Activated naive CD8-positive, alpha-beta T cell (primary cell): ENCODE measurements at regions not wholly inside any gene's neighbourhood (a gene's known extent, or its start where the extent isn't known, plus 50 kb on each side); places are given as distances from the start of the nearest gene placed in this dataset.

Experiments used
- H3K27ac Mint-ChIP-seq: one replicate; pipeline ENCODE4 v1.8.0; 2021; ENCODE audit warnings: mixed read lengths
- H3K27me3 Mint-ChIP-seq: one replicate; pipeline ENCODE4 v1.8.0; 2021; ENCODE audit warnings: mixed read lengths
- H3K36me3 Mint-ChIP-seq: one replicate; pipeline ENCODE4 v1.8.0; 2021; ENCODE audit warnings: mixed read lengths
- H3K4me1 Mint-ChIP-seq: one replicate; pipeline ENCODE4 v1.8.0; 2021; ENCODE audit warnings: low read depth, mixed read lengths
- H3K4me3 Mint-ChIP-seq: one replicate; pipeline ENCODE4 v1.8.0; 2021; ENCODE audit warnings: mild to moderate bottlenecking, mixed read lengths
- H3K9me3 Mint-ChIP-seq: one replicate; pipeline ENCODE4 v1.8.0; 2021; ENCODE audit warnings: low read depth, mixed read lengths

DNA sequence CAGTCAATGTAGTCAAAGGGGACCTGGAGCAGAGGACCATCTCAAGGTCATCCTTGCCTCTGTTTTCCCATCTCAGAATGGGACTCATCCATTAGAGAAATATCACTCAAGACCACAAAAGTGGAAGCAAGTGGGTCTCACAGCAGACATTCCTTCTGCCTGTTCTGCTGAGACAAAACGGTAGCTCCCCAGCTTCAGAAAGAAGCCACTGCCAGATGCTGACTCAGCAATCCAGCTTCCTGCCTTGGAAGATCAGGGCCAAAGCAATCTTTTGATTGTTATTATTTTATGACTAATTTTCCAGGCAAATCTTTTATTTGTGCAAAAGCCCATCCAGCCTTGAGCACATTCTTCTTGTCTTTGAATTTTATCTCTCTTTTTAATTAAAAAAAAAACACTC, 86.8 kb downstream of the CCT6B start:
- Mint-ChIP-seq H3K9me3 (peaks cover 8% of the 10 kb centered on the region), H3K4me1 (no peaks in the 10 kb centered on the region), H3K27ac (no peak overlapping the region), H3K36me3 (no peaks in the 10 kb centered on the region), H3K4me3 (no peak overlapping the region), H3K27me3 (peaks cover 1% of the 10 kb centered on the region)

DNA sequence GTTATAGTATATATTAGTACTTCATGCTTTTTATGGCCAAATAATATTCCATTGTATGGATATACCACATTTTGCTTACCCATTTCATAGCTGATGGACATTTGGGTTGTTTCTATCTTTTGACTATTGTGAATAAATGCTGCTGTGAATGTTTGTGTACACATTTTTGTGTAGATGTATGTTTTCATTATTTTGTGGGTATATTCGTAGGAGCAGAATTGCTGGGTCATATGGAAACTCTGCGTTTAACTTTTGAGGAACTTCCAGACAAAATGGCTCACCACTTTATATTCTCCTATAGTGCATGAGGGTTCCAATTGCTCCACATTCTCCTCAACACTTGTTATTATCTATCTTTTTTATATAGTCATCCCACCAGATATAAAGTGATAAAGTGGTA, 88.6 kb downstream of the CCT6B start:
- no peaks in the 10 kb centered on the region for H3K36me3 Mint-ChIP-seq
- no peak overlapping the region for H3K27ac Mint-ChIP-seq
- H3K4me3 Mint-ChIP-seq, result no peak overlapping the region
- peaks cover 2% of the 10 kb centered on the region for H3K4me1 Mint-ChIP-seq
- peaks cover 8% of the 10 kb centered on the region for H3K9me3 Mint-ChIP-seq
- H3K27me3 Mint-ChIP-seq, result peaks cover 1% of the 10 kb centered on the region

DNA sequence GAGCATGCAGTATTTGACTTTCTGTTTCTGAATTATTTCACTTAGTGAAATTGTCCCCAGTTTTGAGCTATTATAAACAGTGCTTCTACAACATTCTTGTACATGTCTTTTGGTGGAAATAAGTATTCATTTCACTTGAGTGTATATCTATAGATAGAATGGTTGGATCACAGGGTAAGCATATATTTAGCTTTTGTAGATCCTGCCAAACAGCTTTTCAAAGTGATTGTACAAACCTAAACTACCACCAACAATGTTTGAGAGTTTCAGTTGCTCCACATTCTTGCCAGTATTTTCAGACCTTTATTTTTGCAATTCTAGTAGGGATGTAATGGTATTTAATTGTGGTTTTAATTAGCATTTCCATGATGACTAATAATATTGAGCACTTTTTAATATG, 91.6 kb downstream of the CCT6B start:
- H3K4me1 Mint-ChIP-seq, result peaks cover 2% of the 10 kb centered on the region
- no peak overlapping the region for H3K4me3 Mint-ChIP-seq
- no peak overlapping the region for H3K27ac Mint-ChIP-seq
- H3K9me3 Mint-ChIP-seq, result peaks cover 8% of the 10 kb centered on the region
- H3K36me3 Mint-ChIP-seq, result no peaks in the 10 kb centered on the region
- peaks cover 1% of the 10 kb centered on the region for H3K27me3 Mint-ChIP-seq

DNA sequence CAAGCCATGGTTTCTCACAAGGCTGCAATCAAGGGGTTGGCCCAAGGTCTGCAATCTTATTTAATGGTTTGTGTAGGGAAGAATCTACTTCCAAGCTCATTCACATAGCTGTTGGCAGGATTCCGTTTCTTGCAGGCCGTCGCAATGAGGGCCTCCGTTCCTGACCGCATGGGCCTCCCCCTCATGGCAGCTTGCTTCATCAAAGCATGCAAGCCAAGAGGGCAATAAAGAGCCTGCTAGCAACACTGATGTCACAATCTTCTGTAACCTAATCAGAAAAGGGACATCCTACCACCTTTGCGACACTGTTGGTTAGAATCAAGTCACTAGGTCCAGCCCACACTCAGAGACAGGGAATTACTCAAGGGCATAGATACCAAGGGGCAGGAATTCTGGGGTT, 95.5 kb downstream of the CCT6B start:
- H3K4me1 Mint-ChIP-seq, result peaks cover 2% of the 10 kb centered on the region
- no peak overlapping the region for H3K4me3 Mint-ChIP-seq
- H3K27ac Mint-ChIP-seq, result no peak overlapping the region
- no peaks in the 10 kb centered on the region for H3K9me3 Mint-ChIP-seq
- no peaks in the 10 kb centered on the region for H3K36me3 Mint-ChIP-seq
- H3K27me3 Mint-ChIP-seq, result no peaks in the 10 kb centered on the region

DNA sequence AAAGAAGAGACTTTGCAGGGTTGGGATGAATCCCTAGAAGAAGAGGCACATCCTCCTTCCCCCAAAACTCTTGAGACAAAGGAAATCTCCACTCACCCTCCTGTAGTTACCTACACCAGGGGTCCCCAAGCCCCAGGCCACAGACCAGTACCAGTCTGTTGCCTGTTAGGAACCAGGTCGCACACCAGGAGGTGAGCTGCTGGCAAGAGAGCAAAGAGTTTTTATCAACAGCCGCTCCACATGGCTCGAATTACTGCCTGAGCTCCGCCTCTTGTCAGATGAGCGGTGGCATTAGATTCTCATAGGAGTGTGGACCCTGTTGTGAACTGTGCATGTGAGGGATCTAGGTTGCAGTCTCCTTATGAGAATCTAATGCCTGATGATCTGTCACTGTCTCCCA, 98.9 kb downstream of the CCT6B start:
- Mint-ChIP-seq H3K36me3 (no peaks in the 10 kb centered on the region), H3K9me3 (no peaks in the 10 kb centered on the region), H3K27ac (no peak overlapping the region), H3K4me1 (peaks cover 2% of the 10 kb centered on the region), H3K4me3 (no peak overlapping the region), H3K27me3 (peaks cover 2% of the 10 kb centered on the region)

DNA sequence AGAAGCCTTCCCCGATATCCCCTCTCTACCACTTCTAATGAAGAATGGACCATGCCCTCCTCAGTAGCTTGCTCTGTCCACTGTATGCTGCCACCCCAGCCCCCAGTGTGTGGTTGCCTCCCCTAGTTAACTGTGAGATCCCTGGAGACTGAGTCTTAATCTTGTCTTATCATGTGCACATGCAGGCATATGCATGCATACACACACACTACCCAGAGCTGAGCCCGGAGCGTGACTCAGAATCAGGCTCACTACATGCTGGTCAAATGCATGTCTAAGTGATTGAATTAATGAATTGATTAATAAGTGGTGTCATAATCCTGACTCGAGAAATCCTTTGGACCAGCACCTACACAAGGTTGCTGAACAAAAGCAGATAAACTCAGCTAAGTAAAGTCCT, 99.4 kb downstream of the CCT6B start:
- H3K4me3 Mint-ChIP-seq, result no peak overlapping the region

DNA sequence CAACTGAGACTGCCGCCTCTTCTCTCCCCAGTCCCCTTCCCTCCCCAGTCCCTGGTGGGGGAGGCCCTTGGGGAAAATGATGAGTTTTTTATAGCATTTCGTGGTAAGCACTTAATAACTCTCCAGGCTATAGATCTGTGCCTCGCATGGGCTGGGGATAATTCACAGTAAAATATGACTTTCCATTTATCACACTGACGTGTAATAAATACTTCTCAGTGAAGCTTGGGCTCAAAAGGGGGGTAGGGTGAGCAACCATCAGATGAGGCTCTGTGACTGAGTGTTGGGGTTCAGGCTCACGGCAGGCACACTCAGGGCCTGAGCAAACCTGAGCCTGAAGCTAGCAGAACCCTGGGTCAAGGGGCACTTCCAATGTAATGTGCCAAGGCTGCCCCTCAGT, 101.6 kb downstream of the CCT6B start:
- Mint-ChIP-seq H3K27ac (no peak overlapping the region), H3K9me3 (no peaks in the 10 kb centered on the region), H3K4me1 (peaks cover 2% of the 10 kb centered on the region), H3K4me3 (no peak overlapping the region), H3K36me3 (no peaks in the 10 kb centered on the region), H3K27me3 (peaks cover 2% of the 10 kb centered on the region)

More for the DNA sequence above, 99.4 kb downstream of the CCT6B start:
- H3K27me3 Mint-ChIP-seq, result peaks cover 2% of the 10 kb centered on the region
- no peaks in the 10 kb centered on the region for H3K36me3 Mint-ChIP-seq
- peaks cover 2% of the 10 kb centered on the region for H3K4me1 Mint-ChIP-seq
- no peaks in the 10 kb centered on the region for H3K9me3 Mint-ChIP-seq
- H3K27ac Mint-ChIP-seq, result no peak overlapping the region

DNA sequence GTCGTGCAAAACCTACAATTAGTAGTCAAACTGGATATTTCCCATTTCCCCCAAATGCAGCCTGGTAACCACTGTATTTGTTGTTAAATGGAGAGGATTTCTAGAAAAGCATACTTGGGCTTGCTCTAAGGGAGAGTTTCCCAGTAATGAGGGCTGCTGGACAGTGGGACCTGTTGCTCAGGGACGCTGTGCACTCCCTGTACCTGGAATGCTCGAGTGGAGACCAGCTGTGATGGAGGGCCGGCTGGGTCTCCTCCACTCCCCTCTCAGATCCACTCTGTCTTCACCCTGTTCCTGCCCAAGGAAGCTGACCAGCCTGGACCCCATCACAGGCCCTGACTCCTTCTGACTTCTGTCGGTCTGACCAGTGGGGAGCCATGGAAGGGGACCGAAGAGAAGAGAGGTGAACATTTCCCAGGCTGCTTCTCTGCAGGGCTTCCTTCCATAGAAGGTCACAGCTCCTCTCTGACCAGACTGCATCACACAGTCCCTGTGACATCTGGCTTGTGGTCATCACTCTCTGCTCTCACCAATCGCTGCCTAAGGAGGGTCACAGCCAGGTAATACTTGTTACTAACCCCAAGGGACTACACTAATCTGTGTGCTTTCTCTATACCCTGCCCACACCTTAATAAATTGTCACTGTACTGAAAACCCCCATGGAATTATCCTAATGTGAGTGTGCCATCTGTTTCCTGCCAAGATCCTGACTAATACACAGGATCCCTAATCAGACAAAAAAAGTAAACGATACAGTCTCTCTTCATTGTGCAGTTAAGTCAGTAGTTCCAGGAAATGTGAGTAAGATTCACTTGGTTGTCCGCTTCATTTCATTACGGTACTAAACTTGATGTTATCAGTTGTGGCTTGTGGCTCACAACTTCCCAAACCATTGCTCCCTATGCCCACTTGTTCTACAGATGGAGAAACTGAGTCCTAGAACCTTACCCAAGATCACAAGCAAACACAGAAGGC, 102.4 kb downstream of the CCT6B start:
- peaks cover 2% of the 10 kb centered on the region for H3K4me1 Mint-ChIP-seq
- H3K36me3 Mint-ChIP-seq, result no peaks in the 10 kb centered on the region
- no peak overlapping the region for H3K27ac Mint-ChIP-seq
- peaks cover 2% of the 10 kb centered on the region for H3K27me3 Mint-ChIP-seq
- H3K4me3 Mint-ChIP-seq, result no peak overlapping the region
- no peaks in the 10 kb centered on the region for H3K9me3 Mint-ChIP-seq

DNA sequence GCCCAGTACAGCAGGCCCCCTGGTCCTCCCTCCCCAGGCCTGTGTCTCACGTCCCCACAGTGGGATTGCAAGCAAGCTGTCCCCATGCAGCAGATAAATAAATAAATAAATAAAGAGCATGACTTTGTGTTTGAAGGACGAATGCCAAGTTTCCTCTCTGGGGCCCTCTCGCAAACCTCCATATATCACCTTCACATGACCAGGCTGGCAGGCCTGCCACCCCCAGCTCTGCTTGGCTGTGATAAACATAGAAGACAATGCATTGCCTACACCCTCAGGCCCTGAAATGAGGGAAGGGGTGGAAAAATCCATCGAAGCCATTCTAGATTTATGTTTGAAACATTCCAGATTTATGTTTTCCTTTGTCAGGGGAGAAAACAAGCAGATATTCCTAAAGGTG, 107.3 kb downstream of the CCT6B start:
- Mint-ChIP-seq H3K9me3 (no peaks in the 10 kb centered on the region), H3K27ac (no peak overlapping the region), H3K27me3 (peaks cover 2% of the 10 kb centered on the region), H3K36me3 (no peaks in the 10 kb centered on the region), H3K4me3 (no peak overlapping the region), H3K4me1 (no peaks in the 10 kb centered on the region)

DNA sequence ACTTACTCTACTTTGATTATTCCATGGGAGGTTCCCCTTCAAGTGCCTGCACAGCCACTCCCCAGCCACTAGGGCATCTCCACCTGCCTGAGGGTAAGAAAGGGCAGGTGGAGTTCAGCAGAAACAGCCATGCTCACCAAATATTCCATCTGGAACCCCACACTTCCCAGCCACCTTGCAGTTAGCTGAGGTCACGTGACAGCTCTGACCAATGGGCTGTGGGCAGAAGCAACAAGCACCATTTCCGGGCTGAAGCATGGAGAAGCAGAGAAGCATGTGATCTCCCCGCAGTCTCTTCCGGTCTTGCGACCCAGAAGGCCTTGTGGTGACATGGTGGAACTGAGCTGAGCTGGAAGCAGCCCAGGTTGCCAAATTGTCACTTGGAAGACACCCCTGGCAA, 108.6 kb downstream of the CCT6B start:
- Mint-ChIP-seq H3K36me3 (no peaks in the 10 kb centered on the region), H3K27ac (no peak overlapping the region), H3K4me1 (no peaks in the 10 kb centered on the region), H3K4me3 (no peak overlapping the region), H3K9me3 (no peaks in the 10 kb centered on the region), H3K27me3 (no peaks in the 10 kb centered on the region)

DNA sequence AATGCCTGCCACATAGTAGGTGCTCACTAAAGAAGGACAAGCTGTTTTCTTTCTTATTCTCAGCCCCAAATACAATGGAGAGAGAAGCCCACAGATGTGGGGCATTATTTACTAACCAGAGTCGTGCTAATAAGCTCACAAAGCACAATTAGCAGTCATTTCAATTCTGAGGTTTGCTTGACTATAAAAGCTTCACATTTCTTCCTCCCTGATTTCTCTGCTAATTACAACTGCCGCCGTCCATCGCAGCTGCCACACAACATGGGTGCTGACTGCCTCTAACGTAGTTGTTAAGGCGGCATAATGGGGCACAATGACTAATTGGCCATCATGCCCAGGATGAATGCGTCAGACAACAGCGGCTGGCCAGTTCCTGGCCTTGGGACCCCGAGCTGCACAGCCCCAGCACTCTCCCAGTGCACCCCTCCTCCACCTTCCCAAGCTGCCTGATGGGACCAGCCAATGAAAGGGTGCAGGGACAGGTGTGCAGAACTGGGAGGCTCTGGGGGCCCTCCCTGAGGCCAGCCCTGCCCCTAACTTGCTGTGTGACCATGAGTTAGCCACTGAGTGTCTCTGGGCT, 109.2 kb downstream of the CCT6B start:
- H3K27me3 Mint-ChIP-seq, result no peaks in the 10 kb centered on the region
- H3K4me3 Mint-ChIP-seq, result no peak overlapping the region
- no peaks in the 10 kb centered on the region for H3K4me1 Mint-ChIP-seq
- H3K9me3 Mint-ChIP-seq, result no peaks in the 10 kb centered on the region
- no peak overlapping the region for H3K27ac Mint-ChIP-seq
- no peaks in the 10 kb centered on the region for H3K36me3 Mint-ChIP-seq

DNA sequence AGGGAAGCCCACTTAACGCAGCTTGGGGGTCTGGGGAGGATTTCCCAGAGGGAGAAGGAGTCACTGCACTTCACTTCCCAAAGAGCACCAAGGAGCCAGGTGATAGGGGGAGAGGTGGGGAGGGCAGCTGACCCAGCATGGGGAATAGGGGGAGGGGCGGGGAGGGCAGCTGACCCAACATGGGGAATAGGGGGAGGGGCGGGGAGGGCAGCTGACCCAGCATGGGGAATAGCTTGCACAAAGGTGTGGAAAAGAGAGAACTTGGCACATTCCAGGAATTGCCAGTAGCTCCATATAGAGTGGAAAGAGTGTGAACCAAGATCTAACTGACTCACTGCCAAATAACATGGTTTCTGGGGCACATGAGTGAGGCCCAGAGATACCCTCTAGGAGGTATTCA, 110.3 kb downstream of the CCT6B start:
- H3K27me3 Mint-ChIP-seq, result no peaks in the 10 kb centered on the region
- no peak overlapping the region for H3K27ac Mint-ChIP-seq
- H3K36me3 Mint-ChIP-seq, result no peaks in the 10 kb centered on the region
- no peaks in the 10 kb centered on the region for H3K4me1 Mint-ChIP-seq
- H3K4me3 Mint-ChIP-seq, result no peak overlapping the region
- H3K9me3 Mint-ChIP-seq, result no peaks in the 10 kb centered on the region

DNA sequence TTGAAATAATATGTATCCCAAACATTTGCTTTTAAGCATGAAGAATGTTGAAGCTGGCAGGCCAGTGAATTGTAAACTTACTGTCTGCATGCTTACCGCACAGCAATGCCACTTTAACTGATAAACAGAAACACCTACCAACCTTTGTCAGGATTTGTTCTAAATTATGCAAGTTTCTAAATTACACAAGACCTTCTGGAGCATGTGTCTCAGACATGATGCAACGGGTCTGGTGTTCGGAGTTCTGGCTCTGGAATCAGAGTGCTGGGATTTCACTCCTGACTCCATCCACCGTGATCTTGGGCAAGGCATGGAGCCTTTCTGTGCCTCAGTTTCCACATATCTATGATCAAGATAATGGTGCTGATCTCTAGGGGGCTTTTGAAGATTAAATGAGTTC, 111.2 kb downstream of the CCT6B start:
- no peak overlapping the region for H3K4me3 Mint-ChIP-seq
- no peaks in the 10 kb centered on the region for H3K36me3 Mint-ChIP-seq
- H3K9me3 Mint-ChIP-seq, result no peaks in the 10 kb centered on the region
- no peaks in the 10 kb centered on the region for H3K27me3 Mint-ChIP-seq
- no peak overlapping the region for H3K27ac Mint-ChIP-seq
- H3K4me1 Mint-ChIP-seq, result peaks cover 3% of the 10 kb centered on the region

DNA sequence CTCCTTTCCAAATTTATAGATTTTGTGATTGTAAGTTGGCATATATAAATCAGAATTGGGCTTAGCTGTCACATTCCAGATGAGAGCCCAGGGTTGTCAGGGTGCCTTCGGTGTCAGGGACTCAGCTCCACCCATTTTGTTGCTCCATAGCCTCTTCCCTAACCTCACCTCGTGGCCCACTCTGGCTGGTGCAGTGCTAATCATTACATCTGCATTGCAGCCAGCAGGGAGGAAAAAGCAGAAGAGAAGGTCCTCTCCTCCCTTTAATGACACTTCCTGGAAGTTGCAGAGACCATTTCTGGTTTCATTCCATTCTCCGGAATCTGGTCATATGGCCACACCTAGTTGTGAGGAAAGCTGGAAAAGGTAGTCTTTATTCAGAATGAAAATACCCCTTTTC, 113.3 kb downstream of the CCT6B start:
- Mint-ChIP-seq H3K9me3 (no peaks in the 10 kb centered on the region), H3K27me3 (no peaks in the 10 kb centered on the region), H3K27ac (no peak overlapping the region), H3K4me3 (no peak overlapping the region), H3K4me1 (peaks cover 3% of the 10 kb centered on the region), H3K36me3 (no peaks in the 10 kb centered on the region)

DNA sequence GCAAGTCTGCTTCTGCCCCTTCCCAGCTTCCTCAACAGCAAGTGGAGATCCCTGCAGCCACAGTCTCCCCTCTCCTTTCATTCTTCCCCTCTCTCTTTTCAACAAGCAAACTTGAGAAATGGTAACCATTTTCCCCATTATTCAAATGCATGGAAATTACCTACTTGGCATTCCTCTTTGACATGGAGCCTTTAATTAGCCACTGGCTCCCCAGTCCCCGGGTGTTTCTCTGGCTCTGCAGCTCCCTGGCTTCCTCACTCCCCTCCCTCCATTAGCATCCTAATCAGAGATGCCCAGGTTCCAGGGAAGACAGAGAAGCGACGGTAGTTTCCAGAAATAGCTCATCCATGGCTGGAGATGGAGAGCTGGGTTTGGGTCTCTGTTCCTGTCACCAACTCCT, 116.0 kb downstream of the CCT6B start:
- Mint-ChIP-seq H3K9me3 (no peaks in the 10 kb centered on the region), H3K4me3 (no peak overlapping the region), H3K4me1 (peaks cover 15% of the 10 kb centered on the region), H3K27me3 (no peaks in the 10 kb centered on the region), H3K27ac (no peak overlapping the region), H3K36me3 (no peaks in the 10 kb centered on the region)

DNA sequence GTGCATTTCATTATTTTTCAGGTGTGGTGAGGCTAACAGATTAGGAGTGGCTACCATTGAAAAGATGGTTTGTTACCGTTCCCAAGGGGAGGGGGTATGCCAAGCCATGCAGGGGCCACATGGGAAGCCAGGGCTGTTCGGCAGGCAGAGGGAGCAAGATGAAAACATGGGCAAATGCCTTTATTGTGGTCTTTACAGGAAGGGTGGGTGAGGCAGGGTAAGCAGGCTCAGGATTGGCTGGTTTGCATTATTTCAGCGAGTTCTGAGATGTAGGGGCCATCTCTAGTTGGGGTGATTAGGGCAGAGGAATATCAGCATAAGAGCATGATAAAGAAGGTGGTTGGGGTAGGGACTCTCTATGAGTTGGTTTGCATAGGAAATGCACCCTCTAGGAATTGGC, 117.6 kb downstream of the CCT6B start:
- H3K27ac Mint-ChIP-seq, result no peak overlapping the region
- H3K27me3 Mint-ChIP-seq, result no peaks in the 10 kb centered on the region
- H3K4me1 Mint-ChIP-seq, result peaks cover 24% of the 10 kb centered on the region
- no peak overlapping the region for H3K4me3 Mint-ChIP-seq
- no peaks in the 10 kb centered on the region for H3K36me3 Mint-ChIP-seq
- no peaks in the 10 kb centered on the region for H3K9me3 Mint-ChIP-seq
